ENCODE measurements at regions not wholly inside any gene's neighbourhood (a gene's known extent, or its start where the extent isn't known, plus 50 kb on each side); places are given as distances from the start of the nearest gene placed in this dataset.

GRCh38 chr2:42904576-42904876 lies 112.1 kb upstream of the HAAO start:
- TF ChIP-seq SKIL (IDR thresholded peaks at IDR 0.05; ENCODE audit: low read depth, poor library complexity, severe bottlenecking) (no peak), TARDBP (IDR thresholded peaks at IDR 0.05; ENCODE audit: borderline replicate concordance) (no peak), CHD1 (IDR thresholded peaks at IDR 0.05; ENCODE audit: low read depth, low read length) (no peak), MYC (IDR thresholded peaks at IDR 0.05; ENCODE audit: insufficient read depth, insufficient read length, insufficient replicate concordance, low read length, severe bottlenecking) (no peak), POLR2A (IDR thresholded peaks at IDR 0.05; ENCODE audit: low read depth, low read length) (no peak), ZNF207 (IDR thresholded peaks at IDR 0.05; ENCODE audit: borderline replicate concordance) (no peak), MLLT1 (IDR thresholded peaks at IDR 0.05) (no peak), FOXK2 (IDR thresholded peaks at IDR 0.05) (no peak), CTCF (IDR thresholded peaks at IDR 0.05 in 2 of 3, conservative IDR thresholded peaks at IDR 0.05 in 1 of 3; ENCODE audit: control insufficient read depth in 2 of 3, extremely low read depth in 1 of 3, insufficient read depth in 1 of 3, low read depth in 3 of 3, low read length in 3 of 3) (no peak), NFIC (IDR thresholded peaks at IDR 0.05; ENCODE audit: low read depth, low read length) (no peak), DPF2 (IDR thresholded peaks at IDR 0.05) (no peak)
